Suprapubic skin (tissue), 4 donors: ENCODE measurements at regions not wholly inside any gene's neighbourhood (a gene's known extent, or its start where the extent isn't known, plus 50 kb on each side); places are given as distances from the start of the nearest gene placed in this dataset.
"Not testable (repeated sequence)": the region's sequence is repeated elsewhere in the genome, so short reads cannot be mapped to it uniquely, and the experiment has no call there.

ENCODE experiments used
- DNase-seq, 2 donors: peaks; one replicate each; pipeline ENCODE4 v3.0.0-alpha.2; 2019; ENCODE audit warnings: low spot score in 2 of 2
- H3K27ac ChIP-seq: fragments of 200-600 bp; sonication (generic); one replicate; pipeline ENCODE4 v1.5.1; 2019
- H3K27me3 ChIP-seq: fragments of 200-600 bp; sonication (generic); one replicate; pipeline ENCODE4 v1.5.1; 2019
- H3K36me3 ChIP-seq: fragments of 200-600 bp; sonication (generic); one replicate; pipeline ENCODE4 v1.5.1; 2019
- H3K4me1 ChIP-seq: fragments of 200-600 bp; sonication (generic); one replicate; pipeline ENCODE4 v1.5.1; 2019
- H3K4me3 ChIP-seq: fragments of 200-600 bp; sonication (generic); one replicate; pipeline ENCODE4 v1.5.1; 2019; ENCODE audit warnings: mild to moderate bottlenecking
- H3K9me3 ChIP-seq: fragments of 200-600 bp; sonication (generic); one replicate; pipeline ENCODE4 v1.5.1; 2019
- CTCF ChIP-seq, 2 donors: fragments of 200-600 bp in 1 of 2; fragments of 450-650 bp in 1 of 2; sonication (generic) in 1 of 2; IDR thresholded peaks; one replicate each; pipeline ENCODE4 v1.5.1; 2016 to 2019; ENCODE audit warnings: antibody characterized with exemption in 2 of 2, mild to moderate bottlenecking in 1 of 2, moderate library complexity in 1 of 2
- EP300 ChIP-seq: sonication (generic); formaldehyde crosslinking; IDR thresholded peaks from one replicate; pipeline ENCODE4 v1.6.1; 2017; ENCODE audit warnings: antibody characterized with exemption
- POLR2A ChIP-seq, 2 donors: fragments of 450-650 bp; IDR thresholded peaks; one replicate each; pipeline ENCODE4 v1.6.1; 2017; ENCODE audit warnings: antibody characterized with exemption in 2 of 2, mild to moderate bottlenecking in 2 of 2, moderate library complexity in 2 of 2
- POLR2AphosphoS5 ChIP-seq, 3 donors: sonication (generic); formaldehyde crosslinking; IDR thresholded peaks; one replicate each; pipeline ENCODE4 v1.6.1; 2017; ENCODE audit warnings: antibody characterized with exemption in 3 of 3
- WGBS: methylation state at CpG from one replicate; pipeline ENCODE4 v1.1.5; 2018; 5-methylcytosine and 5-hydroxymethylcytosine counted together

GRCh38 chr17:14724770-14725169 lies 423.9 kb downstream of the HS3ST3B1 start:
- TF ChIP-seq POLR2AphosphoS5 (IDR thresholded peaks at IDR 0.05), result no peak
- TF ChIP-seq CTCF (IDR thresholded peaks at IDR 0.05), result no peak
- TF ChIP-seq EP300, result no peak
- no peak for TF ChIP-seq POLR2A (IDR thresholded peaks at IDR 0.05)
- Histone ChIP-seq H3K4me3 (no peak overlapping the region), H3K27me3 (no peaks in the 10 kb centered on the region), H3K27ac (no peak overlapping the region), H3K4me1 (no peaks in the 10 kb centered on the region), H3K36me3 (no peaks in the 10 kb centered on the region), H3K9me3 (no peaks in the 10 kb centered on the region)
- no peak for DNase-seq
- 94% methylated on average over 2 of the region's 2 CpGs for WGBS

- DNase-seq, H3K4me3 ChIP-seq, H3K27ac ChIP-seq, H3K27me3 ChIP-seq, H3K36me3 ChIP-seq, H3K4me1 ChIP-seq, H3K9me3 ChIP-seq: not testable (repeated sequence)
- WGBS, result 97% methylated on average over 1 of the region's 1 CpG
Measured at GRCh38 chr17:14723349-14723748, 422.5 kb downstream of the HS3ST3B1 start.

- H3K9me3 ChIP-seq, result no peaks in the 10 kb centered on the region
- TF ChIP-seq EP300, result no peak
- TF ChIP-seq POLR2AphosphoS5 (IDR thresholded peaks at IDR 0.05), result no peak
- no peak for TF ChIP-seq CTCF (IDR thresholded peaks at IDR 0.05)
- no peak for TF ChIP-seq POLR2A (IDR thresholded peaks at IDR 0.05)
- DNase-seq, result no peak
- 94% methylated on average over 3 of the region's 3 CpGs for WGBS
- no peak overlapping the region for H3K27ac ChIP-seq
- no peaks in the 10 kb centered on the region for H3K27me3 ChIP-seq
- no peaks in the 10 kb centered on the region for H3K4me1 ChIP-seq
- H3K36me3 ChIP-seq, result no peaks in the 10 kb centered on the region
- no peak overlapping the region for H3K4me3 ChIP-seq
Measured at GRCh38 chr17:14719942-14720341, 419.1 kb downstream of the HS3ST3B1 start.

- TF ChIP-seq EP300 (no peak), POLR2A (IDR thresholded peaks at IDR 0.05) (no peak), CTCF (IDR thresholded peaks at IDR 0.05) (no peak), POLR2AphosphoS5 (IDR thresholded peaks at IDR 0.05) (no peak)
- no peaks in the 10 kb centered on the region for H3K4me1 ChIP-seq
- H3K9me3 ChIP-seq, result no peaks in the 10 kb centered on the region
- H3K36me3 ChIP-seq, result no peaks in the 10 kb centered on the region
- DNase-seq, result no peak
- no peak overlapping the region for H3K27ac ChIP-seq
- H3K27me3 ChIP-seq, result no peaks in the 10 kb centered on the region
- no peak overlapping the region for H3K4me3 ChIP-seq
- 84% methylated on average over 5 of the region's 5 CpGs for WGBS
Measured at GRCh38 chr17:14717859-14718258, 417.0 kb downstream of the HS3ST3B1 start.

- no peak for DNase-seq
- Histone ChIP-seq H3K9me3 (no peaks in the 10 kb centered on the region), H3K27ac (no peak overlapping the region)
Measured at GRCh38 chr17:14715561-14715960, 414.7 kb downstream of the HS3ST3B1 start.

More at GRCh38 chr17:14715561-14715960, 414.7 kb downstream of the HS3ST3B1 start:
- TF ChIP-seq EP300 (no peak), CTCF (IDR thresholded peaks at IDR 0.05) (no peak)
- no peak overlapping the region for H3K4me3 ChIP-seq
- no peaks in the 10 kb centered on the region for H3K4me1 ChIP-seq
- no peaks in the 10 kb centered on the region for H3K36me3 ChIP-seq
- H3K27me3 ChIP-seq, result no peaks in the 10 kb centered on the region
